Endothelial cell (in vitro differentiated cells): ENCODE measurements at regions not wholly inside any gene's neighbourhood (a gene's known extent, or its start where the extent isn't known, plus 50 kb on each side); places are given as distances from the start of the nearest gene placed in this dataset.
"Not testable (repeated sequence)": the region's sequence is repeated elsewhere in the genome, so short reads cannot be mapped to it uniquely, and the experiment has no call there.

Source experiments
- DNase-seq: peaks from one replicate; pipeline ENCODE4 v3.0.0; 2021; ENCODE audit warnings: low spot score
- H3K27ac Mint-ChIP-seq: one replicate; pipeline ENCODE4 v1.8.0; 2021; ENCODE audit warnings: mixed read lengths, inconsistent platforms; ENCODE audit not compliant: unreplicated experiment
- H3K27me3 Mint-ChIP-seq: one replicate; pipeline ENCODE4 v1.8.0; 2021; ENCODE audit warnings: mild to moderate bottlenecking, moderate library complexity, mixed read lengths, inconsistent platforms; ENCODE audit not compliant: unreplicated experiment
- H3K36me3 Mint-ChIP-seq: one replicate; pipeline ENCODE4 v1.8.0; 2021; ENCODE audit warnings: mild to moderate bottlenecking, low read depth, mixed read lengths, inconsistent platforms; ENCODE audit not compliant: unreplicated experiment
- H3K4me1 Mint-ChIP-seq: one replicate; pipeline ENCODE4 v1.8.0; 2021; ENCODE audit warnings: mild to moderate bottlenecking, mixed read lengths, inconsistent platforms; ENCODE audit not compliant: unreplicated experiment
- H3K4me3 Mint-ChIP-seq: one replicate; pipeline ENCODE4 v1.8.0; 2021; ENCODE audit warnings: mild to moderate bottlenecking, mixed read lengths, inconsistent platforms; ENCODE audit not compliant: unreplicated experiment
- H3K9me3 Mint-ChIP-seq: one replicate; pipeline ENCODE4 v1.8.0; 2021; ENCODE audit warnings: mixed read lengths, inconsistent platforms; ENCODE audit not compliant: unreplicated experiment
- TF ChIP-seq, protein P1 (sequence below): fragments of 200-600 bp; sonication (generic); IDR thresholded peaks from one replicate; pipeline ENCODE4 v1.5.0; 2021; ENCODE audit warnings: antibody characterized with exemption; ENCODE audit not compliant: unreplicated experiment

DNA sequence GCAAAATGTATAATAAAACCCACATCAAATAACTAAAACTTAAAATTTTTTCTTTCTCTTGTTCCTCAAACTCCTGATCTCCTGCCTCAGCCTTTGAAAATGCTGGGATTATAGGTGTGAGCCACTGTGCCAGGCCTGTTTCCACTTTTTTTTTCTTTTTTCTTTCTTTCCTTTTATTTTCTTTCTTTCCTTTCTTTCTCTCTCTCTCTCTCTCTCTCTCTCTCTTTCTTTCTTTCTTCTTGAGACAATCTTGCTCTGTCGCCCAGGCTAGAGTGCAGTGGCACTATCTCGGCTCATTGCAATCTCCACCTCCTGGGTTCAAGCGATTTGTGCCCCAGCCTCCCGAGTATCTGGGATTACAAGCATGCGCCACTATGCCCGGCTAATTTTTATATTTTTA, 164.6 kb downstream of the OR2B2 start:
- TF ChIP-seq, protein P1, sequence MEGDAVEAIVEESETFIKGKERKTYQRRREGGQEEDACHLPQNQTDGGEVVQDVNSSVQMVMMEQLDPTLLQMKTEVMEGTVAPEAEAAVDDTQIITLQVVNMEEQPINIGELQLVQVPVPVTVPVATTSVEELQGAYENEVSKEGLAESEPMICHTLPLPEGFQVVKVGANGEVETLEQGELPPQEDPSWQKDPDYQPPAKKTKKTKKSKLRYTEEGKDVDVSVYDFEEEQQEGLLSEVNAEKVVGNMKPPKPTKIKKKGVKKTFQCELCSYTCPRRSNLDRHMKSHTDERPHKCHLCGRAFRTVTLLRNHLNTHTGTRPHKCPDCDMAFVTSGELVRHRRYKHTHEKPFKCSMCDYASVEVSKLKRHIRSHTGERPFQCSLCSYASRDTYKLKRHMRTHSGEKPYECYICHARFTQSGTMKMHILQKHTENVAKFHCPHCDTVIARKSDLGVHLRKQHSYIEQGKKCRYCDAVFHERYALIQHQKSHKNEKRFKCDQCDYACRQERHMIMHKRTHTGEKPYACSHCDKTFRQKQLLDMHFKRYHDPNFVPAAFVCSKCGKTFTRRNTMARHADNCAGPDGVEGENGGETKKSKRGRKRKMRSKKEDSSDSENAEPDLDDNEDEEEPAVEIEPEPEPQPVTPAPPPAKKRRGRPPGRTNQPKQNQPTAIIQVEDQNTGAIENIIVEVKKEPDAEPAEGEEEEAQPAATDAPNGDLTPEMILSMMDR = no peak
- peaks cover 8% of the 10 kb centered on the region for H3K4me1 Mint-ChIP-seq
- DNase-seq = no peak
- no peaks in the 10 kb centered on the region for H3K36me3 Mint-ChIP-seq
- H3K4me3 Mint-ChIP-seq = no peak overlapping the region
- H3K27ac Mint-ChIP-seq = no peak overlapping the region
- peaks cover 5% of the 10 kb centered on the region for H3K27me3 Mint-ChIP-seq
- no peaks in the 10 kb centered on the region for H3K9me3 Mint-ChIP-seq

DNA sequence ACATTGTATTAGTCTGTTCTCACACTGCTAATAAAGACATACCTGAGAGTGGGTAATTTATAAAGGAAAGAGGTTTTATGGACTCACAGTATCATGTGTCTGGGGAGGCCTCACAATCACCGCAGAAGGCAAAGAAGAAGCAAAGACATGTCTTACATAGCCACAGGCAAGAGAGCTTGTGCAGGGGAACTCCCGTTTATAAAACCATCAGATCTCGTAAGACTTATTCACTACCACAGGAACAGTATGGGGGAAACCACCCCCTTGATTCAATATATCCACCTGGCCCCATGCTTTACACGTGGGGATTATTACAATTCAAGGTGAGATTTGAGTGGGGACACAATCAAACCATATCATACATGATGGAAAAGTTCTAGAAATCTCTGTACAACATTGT, 165.3 kb downstream of the OR2B2 start:
- not testable (repeated sequence) for H3K27me3 Mint-ChIP-seq, H3K27ac Mint-ChIP-seq, DNase-seq, H3K9me3 Mint-ChIP-seq, H3K4me3 Mint-ChIP-seq, H3K36me3 Mint-ChIP-seq, H3K4me1 Mint-ChIP-seq

DNA sequence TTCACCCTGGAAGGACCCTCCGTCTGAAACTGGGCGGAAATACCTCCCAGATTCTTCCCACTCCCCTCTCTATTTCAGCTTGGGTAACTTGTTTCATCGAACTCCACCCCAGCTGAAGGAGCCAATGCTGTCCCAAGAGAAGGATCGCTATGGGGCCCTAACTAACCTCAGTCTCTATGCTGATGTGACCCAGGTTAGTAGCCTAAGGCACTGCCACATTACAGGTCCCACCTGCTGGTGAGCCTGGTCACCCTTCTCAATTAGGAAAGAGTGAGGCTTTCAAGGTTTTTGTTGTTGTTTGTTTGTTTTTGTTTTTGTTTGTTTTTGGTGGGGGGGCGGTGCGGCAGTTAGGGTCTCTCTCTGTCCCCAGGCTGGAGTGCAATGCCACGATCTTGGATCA, 168.4 kb downstream of the OR2B2 start:
- Mint-ChIP-seq H3K36me3 (no peaks in the 10 kb centered on the region), H3K27ac (no peak overlapping the region), H3K4me1 (peaks cover 4% of the 10 kb centered on the region), H3K4me3 (no peak overlapping the region), H3K9me3 (no peaks in the 10 kb centered on the region), H3K27me3 (peaks cover 5% of the 10 kb centered on the region)
- TF ChIP-seq, protein P1 = no peak
- DNase-seq = no peak

DNA sequence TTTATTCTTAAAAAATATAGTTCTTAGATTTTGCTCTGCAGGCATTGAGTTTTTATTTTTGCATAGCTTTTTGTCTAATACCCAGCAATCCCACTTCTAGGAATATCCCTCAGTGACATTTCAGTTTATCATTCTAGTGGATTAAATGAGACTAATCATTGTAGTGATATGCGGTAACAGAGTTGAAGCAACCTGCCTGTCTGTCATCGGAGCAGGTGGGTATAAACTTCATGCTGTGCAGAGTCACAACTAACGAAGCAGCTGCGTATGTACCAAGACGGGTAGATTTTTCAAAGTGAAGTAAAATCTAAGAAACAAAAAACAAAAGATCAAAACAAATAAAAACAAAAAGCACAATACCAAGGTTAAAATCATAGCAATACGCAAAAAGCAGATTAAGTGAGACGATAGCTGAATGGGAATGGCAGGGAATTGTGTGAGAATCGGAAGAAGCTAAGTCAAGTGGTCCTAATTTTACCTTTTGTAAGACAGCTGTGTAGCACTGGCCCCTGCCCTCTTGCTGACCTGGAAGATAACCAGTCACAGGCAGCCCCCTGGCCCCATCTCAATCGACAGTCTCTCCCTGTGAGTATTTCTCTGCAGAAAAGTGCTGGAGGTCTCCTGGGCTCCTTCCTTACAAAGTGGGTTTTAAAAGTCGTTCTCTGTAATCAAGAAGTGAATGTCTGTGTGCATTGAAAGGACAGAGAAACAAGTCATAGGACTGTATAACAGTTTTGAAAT, 169.2 kb downstream of the OR2B2 start:
- no peak for DNase-seq
- Mint-ChIP-seq H3K27ac (no peak overlapping the region), H3K27me3 (peaks cover 5% of the 10 kb centered on the region), H3K36me3 (no peaks in the 10 kb centered on the region), H3K4me3 (no peak overlapping the region), H3K4me1 (peaks cover 4% of the 10 kb centered on the region), H3K9me3 (no peaks in the 10 kb centered on the region)
- TF ChIP-seq, protein P1 = no peak

DNA sequence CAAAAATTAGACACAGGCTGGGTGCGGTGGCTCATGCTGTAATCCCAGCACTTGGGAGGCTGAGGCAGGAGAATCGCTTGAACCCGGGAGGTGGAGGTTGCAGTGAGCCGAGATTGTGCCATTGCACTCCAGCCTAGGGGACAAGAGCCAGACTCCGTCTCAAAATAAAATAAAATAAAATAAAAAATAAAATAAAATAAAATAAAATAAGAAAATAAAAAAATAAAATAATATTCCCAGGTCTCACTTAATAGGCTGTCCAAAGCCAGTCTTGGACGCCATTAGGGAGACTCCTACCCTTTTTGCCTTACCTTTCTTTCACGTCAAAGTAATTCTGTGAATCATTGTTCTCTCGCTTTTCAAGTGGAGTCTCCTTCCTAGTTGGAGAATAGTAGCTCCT, 172.3 kb downstream of the OR2B2 start:
- not testable (repeated sequence) for H3K9me3 Mint-ChIP-seq, H3K36me3 Mint-ChIP-seq, H3K27ac Mint-ChIP-seq, DNase-seq, H3K4me1 Mint-ChIP-seq, H3K27me3 Mint-ChIP-seq, H3K4me3 Mint-ChIP-seq

DNA sequence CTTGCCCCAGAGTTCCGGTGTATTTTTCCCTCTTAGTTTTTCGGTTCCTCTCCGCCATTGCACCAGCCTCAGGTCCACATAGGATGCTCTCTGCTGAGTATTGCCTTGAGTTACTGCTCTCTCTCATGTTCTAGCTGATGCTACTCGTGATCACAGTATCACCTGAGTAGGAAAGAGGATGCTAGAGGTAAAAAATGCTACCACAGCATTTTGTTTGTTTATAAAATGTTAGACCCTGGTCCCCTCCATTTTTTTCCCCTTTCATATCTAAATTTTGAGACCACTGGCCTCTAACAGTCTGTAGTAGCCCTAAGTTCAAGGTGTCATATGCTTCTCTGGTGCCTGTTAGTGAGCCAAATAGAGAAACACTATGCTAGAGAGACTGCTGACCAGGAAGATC, 175.5 kb downstream of the OR2B2 start:
- Mint-ChIP-seq H3K27ac (no peak overlapping the region), H3K4me3 (no peak overlapping the region), H3K9me3 (no peaks in the 10 kb centered on the region), H3K4me1 (peaks cover 3% of the 10 kb centered on the region), H3K36me3 (no peaks in the 10 kb centered on the region), H3K27me3 (no peaks in the 10 kb centered on the region)
- TF ChIP-seq, protein P1 = no peak
- no peak for DNase-seq
